ENCODE measurements at regions not wholly inside any gene's neighbourhood (a gene's known extent, or its start where the extent isn't known, plus 50 kb on each side); places are given as distances from the start of the nearest gene placed in this dataset.

GRCh38 chr4:185088899-185089298, 54.2 kb upstream of the SLC25A4 start:
- Histone ChIP-seq H3K36me3 (ENCODE audit: control insufficient read depth, insufficient read depth, low read length) (no peaks in the 10 kb centered on the region), H3K4me3 (ENCODE audit: low read depth, low read length) (no peak overlapping the region), H3K27me3 (ENCODE audit: control insufficient read depth, insufficient read depth, low read length) (peaks cover 3% of the 10 kb centered on the region; the same call in 1 of the 2 replicates)
- CTCF ChIA-PET = interaction anchor here (1.1 kb wide), 1 partner anchor 49 kb away, joined by 3 read pairs; no protein-coding TSS in a partner anchor
- no peak for TF ChIP-seq CTCF (IDR thresholded peaks at IDR 0.05; ENCODE audit: insufficient read depth, low read depth, low read length)
- DNase-seq (ENCODE audit: low read depth) = no peak
- POLR2A ChIA-PET = no interaction called here

GRCh38 chr4:185090592-185090991, 52.5 kb upstream of the SLC25A4 start:
- H3K27me3 ChIP-seq (ENCODE audit: control insufficient read depth, insufficient read depth, low read length) = peaks cover 3% of the 10 kb centered on the region; the same call in 1 of the 2 replicates
- no peak overlapping the region for H3K4me3 ChIP-seq (ENCODE audit: low read depth, low read length)
- DNase-seq (ENCODE audit: low read depth) = no peak
- POLR2A ChIA-PET = no interaction called here
- CTCF ChIA-PET = interaction anchor here (0.6 kb wide), 1 partner anchor 41 kb away, joined by 3 read pairs; no protein-coding TSS in a partner anchor
- H3K36me3 ChIP-seq (ENCODE audit: control insufficient read depth, insufficient read depth, low read length) = no peaks in the 10 kb centered on the region
- TF ChIP-seq CTCF (IDR thresholded peaks at IDR 0.05; ENCODE audit: insufficient read depth, low read depth, low read length) = no peak

- no peak overlapping the region for H3K4me3 ChIP-seq (ENCODE audit: low read depth, low read length)
- ChIA-PET POLR2A (no interaction called here), CTCF (no interaction called here)
- H3K27me3 ChIP-seq (ENCODE audit: control insufficient read depth, insufficient read depth, low read length) = peaks cover 3% of the 10 kb centered on the region; the same call in 1 of the 2 replicates
- no peaks in the 10 kb centered on the region for H3K36me3 ChIP-seq (ENCODE audit: control insufficient read depth, insufficient read depth, low read length)
- TF ChIP-seq CTCF (IDR thresholded peaks at IDR 0.05; ENCODE audit: insufficient read depth, low read depth, low read length) = no peak
- no peak for DNase-seq (ENCODE audit: low read depth)
Observed at GRCh38 chr4:185092535-185093197, 50.4 kb upstream of the SLC25A4 start.

Measured in BJ (cell line).